ENCODE measurements at regions not wholly inside any gene's neighbourhood (a gene's known extent, or its start where the extent isn't known, plus 50 kb on each side); places are given as distances from the start of the nearest gene placed in this dataset.

DNA sequence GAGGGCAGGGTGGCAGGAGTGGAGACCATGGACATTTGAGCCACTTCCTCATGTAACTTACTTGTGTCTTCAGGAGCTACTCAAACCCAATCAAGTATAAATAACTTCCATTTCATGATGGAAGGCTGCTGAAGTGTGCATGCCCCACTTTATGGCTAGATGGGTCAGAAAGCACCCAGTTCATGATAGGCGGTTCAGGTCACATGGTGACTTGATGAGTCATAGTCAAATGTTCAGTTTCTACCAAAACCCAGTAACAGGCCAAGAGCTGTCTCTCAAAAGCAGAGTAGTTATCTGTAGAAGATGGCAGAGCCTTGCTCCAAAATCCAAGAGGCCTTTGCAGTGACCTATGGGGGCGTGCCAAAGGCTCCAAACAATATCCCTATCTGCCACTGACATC, 133.7 kb upstream of the TENT5A start:
- TF ChIP-seq CTCF (conservative IDR thresholded peaks at IDR 0.05; ENCODE audit: low read length) (no peak), EZH2phosphoT487 (IDR thresholded peaks at IDR 0.05; ENCODE audit: borderline replicate concordance, low read depth, low read length) (no peak)

Data from OCI-LY7 (cell line).